Stomach smooth muscle (tissue), 2 donors: ENCODE measurements at regions not wholly inside any gene's neighbourhood (a gene's known extent, or its start where the extent isn't known, plus 50 kb on each side); places are given as distances from the start of the nearest gene placed in this dataset.
"Not testable (repeated sequence)": the region's sequence is repeated elsewhere in the genome, so short reads cannot be mapped to it uniquely, and the experiment has no call there.

Experiments used
- H3K27ac ChIP-seq: one replicate; pipeline ENCODE4 v1.7.0; 2013; ENCODE audit warnings: mild to moderate bottlenecking, low read length, inconsistent platforms
- H3K27me3 ChIP-seq, 2 donors: one replicate each; pipeline ENCODE4 v1.7.0; 2013; ENCODE audit warnings: low read length in 2 of 2; ENCODE audit not compliant: insufficient read depth in 2 of 2, control insufficient read depth in 1 of 2
- H3K36me3 ChIP-seq, 2 donors: one replicate each; pipeline ENCODE4 v1.7.0; 2013; ENCODE audit warnings: low read length in 2 of 2; ENCODE audit not compliant: control insufficient read depth in 2 of 2, insufficient read depth in 2 of 2
- H3K4me1 ChIP-seq: one replicate; pipeline ENCODE4 v1.7.0; 2013; ENCODE audit warnings: low read length; ENCODE audit not compliant: control insufficient read depth, insufficient read depth
- H3K4me3 ChIP-seq, 2 donors: one replicate each; pipeline ENCODE4 v1.7.0; 2013; ENCODE audit warnings: low read length in 2 of 2
- H3K9ac ChIP-seq, 2 donors: one replicate each; pipeline ENCODE4 v1.7.0; 2013; ENCODE audit warnings: low read length in 2 of 2, mild to moderate bottlenecking in 1 of 2
- H3K9me3 ChIP-seq, 2 donors: one replicate each; pipeline ENCODE4 v1.7.0; 2013; ENCODE audit warnings: low read length in 2 of 2; ENCODE audit not compliant: control insufficient read depth in 2 of 2
- donor health status: healthy.
- donor health status: Pancreatic carcinoma.

GRCh38 chr10:57919864-57920263 lies 347.8 kb downstream of the IPMK start:
- no peak overlapping the region for H3K4me3 ChIP-seq
- H3K36me3 ChIP-seq = no peaks in the 10 kb centered on the region
- H3K4me1 ChIP-seq = no peaks in the 10 kb centered on the region
- H3K27ac ChIP-seq = no peak overlapping the region
- H3K27me3 ChIP-seq = no peaks in the 10 kb centered on the region
- H3K9ac ChIP-seq = no peak overlapping the region
- H3K9me3 ChIP-seq = no peaks in the 10 kb centered on the region

GRCh38 chr10:57917019-57917418 lies 350.7 kb downstream of the IPMK start:
- no peak overlapping the region for H3K27ac ChIP-seq

GRCh38 chr10:57905861-57906260 lies 361.8 kb downstream of the IPMK start:
- Histone ChIP-seq H3K27me3 (no peaks in the 10 kb centered on the region), H3K4me3 (no peak overlapping the region), H3K27ac (no peak overlapping the region), H3K9me3 (no peaks in the 10 kb centered on the region), H3K9ac (no peak overlapping the region), H3K4me1 (no peaks in the 10 kb centered on the region), H3K36me3 (no peaks in the 10 kb centered on the region)

More at GRCh38 chr10:57917019-57917418, 350.7 kb downstream of the IPMK start:
- no peak overlapping the region for H3K4me3 ChIP-seq
- no peaks in the 10 kb centered on the region for H3K4me1 ChIP-seq
- no peaks in the 10 kb centered on the region for H3K9me3 ChIP-seq
- no peak overlapping the region for H3K9ac ChIP-seq
- no peaks in the 10 kb centered on the region for H3K27me3 ChIP-seq
- H3K36me3 ChIP-seq = no peaks in the 10 kb centered on the region

GRCh38 chr10:57905010-57905409 lies 362.7 kb downstream of the IPMK start:
- no peak overlapping the region for H3K4me3 ChIP-seq
- no peak overlapping the region for H3K9ac ChIP-seq
- H3K9me3 ChIP-seq = no peaks in the 10 kb centered on the region
- H3K4me1 ChIP-seq = no peaks in the 10 kb centered on the region
- no peaks in the 10 kb centered on the region for H3K27me3 ChIP-seq
- no peak overlapping the region for H3K27ac ChIP-seq
- H3K36me3 ChIP-seq = no peaks in the 10 kb centered on the region

- H3K27me3 ChIP-seq = no peaks in the 10 kb centered on the region
- no peak overlapping the region for H3K4me3 ChIP-seq
- no peaks in the 10 kb centered on the region for H3K36me3 ChIP-seq
- H3K9ac ChIP-seq = no peak overlapping the region
- no peaks in the 10 kb centered on the region for H3K9me3 ChIP-seq
- no peaks in the 10 kb centered on the region for H3K4me1 ChIP-seq
- H3K27ac ChIP-seq = no peak overlapping the region
Observed at GRCh38 chr10:57898231-57898630, 369.5 kb downstream of the IPMK start.

GRCh38 chr10:57897611-57898010 lies 370.1 kb downstream of the IPMK start:
- no peaks in the 10 kb centered on the region for H3K36me3 ChIP-seq
- H3K9ac ChIP-seq = no peak overlapping the region
- no peaks in the 10 kb centered on the region for H3K9me3 ChIP-seq
- H3K4me3 ChIP-seq = no peak overlapping the region
- no peaks in the 10 kb centered on the region for H3K27me3 ChIP-seq
- H3K27ac ChIP-seq = no peak overlapping the region
- no peaks in the 10 kb centered on the region for H3K4me1 ChIP-seq

- Histone ChIP-seq H3K27ac (no peak overlapping the region), H3K4me1 (no peaks in the 10 kb centered on the region), H3K9ac (no peak overlapping the region), H3K9me3 (no peaks in the 10 kb centered on the region), H3K4me3 (no peak overlapping the region), H3K27me3 (no peaks in the 10 kb centered on the region), H3K36me3 (no peaks in the 10 kb centered on the region)
Observed at GRCh38 chr10:57894361-57894760, 373.3 kb downstream of the IPMK start.

- H3K27ac ChIP-seq = no peak overlapping the region
Observed at GRCh38 chr10:57891201-57892006, 376.3 kb downstream of the IPMK start.

GRCh38 chr10:57890691-57891090 lies 377.0 kb downstream of the IPMK start:
- H3K4me1 ChIP-seq = no peaks in the 10 kb centered on the region
- H3K27ac ChIP-seq = no peak overlapping the region
- H3K9me3 ChIP-seq = no peaks in the 10 kb centered on the region
- H3K4me3 ChIP-seq = no peak overlapping the region
- H3K27me3 ChIP-seq = no peaks in the 10 kb centered on the region
- H3K36me3 ChIP-seq = no peaks in the 10 kb centered on the region
- no peak overlapping the region for H3K9ac ChIP-seq

More at GRCh38 chr10:57891201-57892006, 376.3 kb downstream of the IPMK start:
- Histone ChIP-seq H3K27me3 (no peaks in the 10 kb centered on the region), H3K9me3 (no peaks in the 10 kb centered on the region), H3K4me3 (no peak overlapping the region), H3K9ac (no peak overlapping the region), H3K4me1 (no peaks in the 10 kb centered on the region), H3K36me3 (no peaks in the 10 kb centered on the region)

- not testable (repeated sequence) for H3K27ac ChIP-seq, H3K4me3 ChIP-seq, H3K9me3 ChIP-seq, H3K27me3 ChIP-seq, H3K9ac ChIP-seq, H3K4me1 ChIP-seq, H3K36me3 ChIP-seq
Observed at GRCh38 chr10:57885618-57885968, 382.1 kb downstream of the IPMK start.

- Histone ChIP-seq H3K4me1 (no peaks in the 10 kb centered on the region), H3K9me3 (no peaks in the 10 kb centered on the region), H3K9ac (no peak overlapping the region), H3K27me3 (no peaks in the 10 kb centered on the region), H3K27ac (no peak overlapping the region), H3K36me3 (no peaks in the 10 kb centered on the region), H3K4me3 (no peak overlapping the region)
Observed at GRCh38 chr10:57884965-57885617, 382.6 kb downstream of the IPMK start.
